ENCODE measurements at regions not wholly inside any gene's neighbourhood (a gene's known extent, or its start where the extent isn't known, plus 50 kb on each side); places are given as distances from the start of the nearest gene placed in this dataset.
"Not testable (repeated sequence)": the region's sequence is repeated elsewhere in the genome, so short reads cannot be mapped to it uniquely, and the experiment has no call there.

GRCh38 chr1:118485757-118486156 lies 300.7 kb upstream of the SPAG17 start:
- DNase-seq (ENCODE audit: low read depth), result peak; percentile 94
- TF ChIP-seq, protein P1, sequence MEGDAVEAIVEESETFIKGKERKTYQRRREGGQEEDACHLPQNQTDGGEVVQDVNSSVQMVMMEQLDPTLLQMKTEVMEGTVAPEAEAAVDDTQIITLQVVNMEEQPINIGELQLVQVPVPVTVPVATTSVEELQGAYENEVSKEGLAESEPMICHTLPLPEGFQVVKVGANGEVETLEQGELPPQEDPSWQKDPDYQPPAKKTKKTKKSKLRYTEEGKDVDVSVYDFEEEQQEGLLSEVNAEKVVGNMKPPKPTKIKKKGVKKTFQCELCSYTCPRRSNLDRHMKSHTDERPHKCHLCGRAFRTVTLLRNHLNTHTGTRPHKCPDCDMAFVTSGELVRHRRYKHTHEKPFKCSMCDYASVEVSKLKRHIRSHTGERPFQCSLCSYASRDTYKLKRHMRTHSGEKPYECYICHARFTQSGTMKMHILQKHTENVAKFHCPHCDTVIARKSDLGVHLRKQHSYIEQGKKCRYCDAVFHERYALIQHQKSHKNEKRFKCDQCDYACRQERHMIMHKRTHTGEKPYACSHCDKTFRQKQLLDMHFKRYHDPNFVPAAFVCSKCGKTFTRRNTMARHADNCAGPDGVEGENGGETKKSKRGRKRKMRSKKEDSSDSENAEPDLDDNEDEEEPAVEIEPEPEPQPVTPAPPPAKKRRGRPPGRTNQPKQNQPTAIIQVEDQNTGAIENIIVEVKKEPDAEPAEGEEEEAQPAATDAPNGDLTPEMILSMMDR (IDR thresholded peaks at IDR 0.05; ENCODE audit: insufficient read depth, low read depth, low read length, missing control alignments), result no peak
- no peak overlapping the region for H3K4me3 ChIP-seq (ENCODE audit: low read length)

DNA sequence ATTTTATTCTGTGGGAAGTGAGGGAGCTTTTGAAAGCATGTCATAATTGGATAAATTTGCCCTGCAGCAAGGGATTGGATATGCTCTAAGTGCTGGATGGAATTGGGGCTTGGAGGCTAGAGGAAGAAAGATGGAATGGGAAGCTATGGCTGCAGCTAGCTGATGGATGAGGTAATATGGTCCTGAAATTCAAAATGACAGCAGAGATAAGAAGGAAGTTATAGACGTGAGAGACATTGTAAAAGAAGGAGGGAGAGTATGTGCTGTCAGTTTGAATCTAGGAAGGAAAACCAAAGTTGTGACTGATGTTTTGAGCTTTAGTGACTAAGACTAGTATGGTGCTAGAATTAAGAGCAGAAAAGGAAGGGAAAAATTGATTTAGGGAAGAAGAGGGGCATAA lies 299.9 kb upstream of the SPAG17 start:
- TF ChIP-seq, protein P1 (IDR thresholded peaks at IDR 0.05; ENCODE audit: insufficient read depth, low read depth, low read length, missing control alignments), result no peak
- H3K4me3 ChIP-seq (ENCODE audit: low read length), result no peak overlapping the region
- DNase-seq (ENCODE audit: low read depth), result no peak

GRCh38 chr1:118483245-118484006 lies 298.4 kb upstream of the SPAG17 start:
- H3K4me3 ChIP-seq (ENCODE audit: low read length), result no peak overlapping the region
- TF ChIP-seq, protein P1 (IDR thresholded peaks at IDR 0.05; ENCODE audit: insufficient read depth, low read depth, low read length, missing control alignments), result no peak
- DNase-seq (ENCODE audit: low read depth), result peak; percentile 15

GRCh38 chr1:118481126-118481525 lies 296.1 kb upstream of the SPAG17 start:
- H3K4me3 ChIP-seq (ENCODE audit: low read length), result no peak overlapping the region
- DNase-seq (ENCODE audit: low read depth), result no peak
- TF ChIP-seq, protein P1 (IDR thresholded peaks at IDR 0.05; ENCODE audit: insufficient read depth, low read depth, low read length, missing control alignments), result no peak

- DNase-seq (ENCODE audit: low read depth), result no peak
- TF ChIP-seq, protein P1 (IDR thresholded peaks at IDR 0.05; ENCODE audit: insufficient read depth, low read depth, low read length, missing control alignments), result no peak
- no peak overlapping the region for H3K4me3 ChIP-seq (ENCODE audit: low read length)
These were observed 294.3 kb upstream of the SPAG17 start for GRCh38 chr1:118479351-118479750.

- DNase-seq (ENCODE audit: low read depth), result no peak
- H3K4me3 ChIP-seq (ENCODE audit: low read length), result no peak overlapping the region
- TF ChIP-seq, protein P1 (IDR thresholded peaks at IDR 0.05; ENCODE audit: insufficient read depth, low read depth, low read length, missing control alignments), result no peak
These were observed 288.8 kb upstream of the SPAG17 start for GRCh38 chr1:118473825-118474224.

- DNase-seq (ENCODE audit: low read depth); H3K4me3 ChIP-seq (ENCODE audit: low read length): not testable (repeated sequence)
These were observed 279.4 kb upstream of the SPAG17 start for GRCh38 chr1:118464460-118464859.
